HepG2 (cell line): ENCODE measurements at regions not wholly inside any gene's neighbourhood (a gene's known extent, or its start where the extent isn't known, plus 50 kb on each side); places are given as distances from the start of the nearest gene placed in this dataset.

Experiments
- BRCA1 ChIP-seq: sonication (generic); formaldehyde crosslinking; IDR thresholded peaks from 2 replicates; pipeline ENCODE4 v1.4.0; 2020; ENCODE audit warnings: missing genetic modification reagents
- CTCF ChIP-seq: sonication (generic); formaldehyde crosslinking; IDR thresholded peaks from 2 replicates; pipeline ENCODE4 v1.5.0; 2020; ENCODE audit warnings: mild to moderate bottlenecking, missing genetic modification reagents, moderate library complexity
- ESRRA ChIP-seq: sonication (generic); formaldehyde crosslinking; IDR thresholded peaks from 2 replicates; pipeline ENCODE4 v1.5.1; 2020; ENCODE audit warnings: mild to moderate bottlenecking, low read depth, missing genetic modification reagents
- EZH2 ChIP-seq: conservative IDR thresholded peaks from 2 replicates; pipeline ENCODE4 v1.6.1; 2012; ENCODE audit warnings: mild to moderate bottlenecking, low read depth, low read length, moderate library complexity
- POLR2A ChIP-seq, 2 experiments: IDR thresholded peaks; 2 replicates each; pipeline ENCODE4 v1.6.1; 2011; ENCODE audit warnings: low read depth in 2 of 2, low read length in 2 of 2, mild to moderate bottlenecking in 1 of 2, moderate library complexity in 1 of 2; ENCODE audit not compliant: insufficient read depth in 1 of 2
- RELA ChIP-seq: sonication (generic); formaldehyde crosslinking; IDR thresholded peaks from 2 replicates; pipeline ENCODE4 v1.4.0; 2020; ENCODE audit warnings: missing genetic modification reagents
- TAF1 ChIP-seq: sonication (generic); formaldehyde crosslinking; IDR thresholded peaks from 2 replicates; pipeline ENCODE4 v1.4.0; 2020; ENCODE audit warnings: missing genetic modification reagents
- ZNF549 ChIP-seq: sonication (generic); formaldehyde crosslinking; IDR thresholded peaks from 2 replicates; pipeline ENCODE4 v1.5.0; 2020; ENCODE audit warnings: missing genetic modification reagents
- TF ChIP-seq, protein P1 (sequence below): sonication (generic); formaldehyde crosslinking; IDR thresholded peaks from 2 replicates; pipeline ENCODE4 v1.4.0; 2020; ENCODE audit warnings: missing genetic modification reagents

DNA sequence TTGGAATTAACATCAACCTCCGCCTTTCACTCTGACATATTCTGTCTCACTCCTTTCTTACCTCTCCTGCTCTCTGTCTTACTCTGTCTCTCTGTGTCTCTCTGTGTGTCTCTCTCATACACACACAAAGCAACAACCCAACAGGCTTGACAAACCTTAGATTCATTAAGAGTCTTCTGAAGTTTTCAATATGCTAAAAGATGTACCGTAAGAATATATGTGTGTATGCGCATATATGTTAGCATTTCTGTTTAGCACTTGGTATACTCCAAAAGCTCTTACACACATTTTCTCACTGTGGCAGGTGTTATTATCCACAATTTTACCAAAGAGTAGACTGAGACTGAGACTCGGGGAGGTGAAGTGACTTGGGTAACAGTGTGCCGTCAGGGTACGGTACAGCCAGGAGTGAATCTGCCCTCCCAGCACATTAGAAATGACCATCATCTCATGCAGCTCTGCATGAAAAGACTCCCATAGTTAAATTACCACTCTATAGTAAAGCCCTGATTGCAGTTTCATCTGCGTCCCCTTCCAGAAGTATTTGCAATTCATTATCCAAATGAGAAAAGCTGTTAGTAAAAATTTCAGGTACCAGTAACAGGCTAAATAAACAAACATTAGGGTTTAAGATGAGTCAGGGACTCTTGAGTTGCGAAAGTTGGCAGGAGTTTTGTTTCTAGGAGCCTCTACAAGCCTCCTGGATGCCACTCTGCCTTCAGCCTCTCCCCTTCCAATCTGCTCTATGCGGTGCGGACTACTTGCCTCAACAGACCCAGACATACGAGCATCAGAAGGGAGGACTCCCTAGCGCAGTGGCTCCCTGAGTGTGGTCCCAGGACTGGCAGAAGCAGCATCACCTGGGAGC is 195.2 kb upstream of the TMEM45B start:
- no peak for TF ChIP-seq EZH2
- no peak for TF ChIP-seq POLR2A (IDR thresholded peaks at IDR 0.05; ENCODE audit: insufficient read depth in 1 of 2, low read depth in 2 of 2, low read length in 2 of 2)
- no peak for TF ChIP-seq ESRRA (CRISPR knock-in tag)
- TF ChIP-seq BRCA1 (CRISPR knock-in tag): no peak
- no peak for TF ChIP-seq TAF1 (CRISPR knock-in tag)
- no peak for TF ChIP-seq RELA (CRISPR knock-in tag)
- TF ChIP-seq ZNF549 (CRISPR knock-in tag): no peak
- TF ChIP-seq, protein P1, sequence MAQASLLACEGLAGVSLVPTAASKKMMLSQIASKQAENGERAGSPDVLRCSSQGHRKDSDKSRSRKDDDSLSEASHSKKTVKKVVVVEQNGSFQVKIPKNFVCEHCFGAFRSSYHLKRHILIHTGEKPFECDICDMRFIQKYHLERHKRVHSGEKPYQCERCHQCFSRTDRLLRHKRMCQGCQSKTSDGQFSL (CRISPR knock-in tag): no peak
- TF ChIP-seq CTCF (CRISPR knock-in tag): no peak
